Ecto neural progenitor cell (in vitro differentiated cells): ENCODE measurements at regions not wholly inside any gene's neighbourhood (a gene's known extent, or its start where the extent isn't known, plus 50 kb on each side); places are given as distances from the start of the nearest gene placed in this dataset.

Experiments
- DNase-seq: peaks from one replicate; pipeline ENCODE4 v3.0.0-alpha.2; 2018; ENCODE audit warnings: low spot score

GRCh38 chr1:80909172-80909784, 891.5 kb upstream of the ADGRL2 start:
- no peak for DNase-seq

DNA sequence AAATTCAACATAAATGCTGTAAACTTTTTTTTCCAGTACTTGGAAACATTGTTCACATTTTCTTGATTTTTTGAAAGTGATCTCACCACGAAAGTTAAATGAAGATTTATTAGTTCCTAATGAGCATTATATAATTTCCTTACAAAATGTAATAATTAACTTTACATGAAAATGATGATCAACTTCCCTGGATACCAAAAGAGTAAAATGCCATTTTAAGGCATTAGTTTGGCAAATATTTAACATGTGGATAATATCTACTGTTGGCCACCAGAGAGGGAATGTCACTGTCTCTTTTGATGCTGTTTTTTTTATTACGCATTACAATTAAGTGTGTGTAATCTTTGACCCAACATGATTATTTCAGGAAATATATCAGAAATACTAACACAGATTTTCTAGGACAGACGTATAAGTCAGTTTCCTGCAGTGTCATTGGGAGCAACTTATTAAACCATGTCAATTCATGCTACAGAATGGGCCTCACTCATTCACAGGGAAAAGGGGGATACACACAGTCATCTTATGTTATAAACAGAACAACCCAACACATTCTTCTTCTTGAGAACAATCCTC, 903.9 kb upstream of the ADGRL2 start:
- no peak for DNase-seq

GRCh38 chr1:80894921-80895320, 905.8 kb upstream of the ADGRL2 start:
- no peak for DNase-seq

DNA sequence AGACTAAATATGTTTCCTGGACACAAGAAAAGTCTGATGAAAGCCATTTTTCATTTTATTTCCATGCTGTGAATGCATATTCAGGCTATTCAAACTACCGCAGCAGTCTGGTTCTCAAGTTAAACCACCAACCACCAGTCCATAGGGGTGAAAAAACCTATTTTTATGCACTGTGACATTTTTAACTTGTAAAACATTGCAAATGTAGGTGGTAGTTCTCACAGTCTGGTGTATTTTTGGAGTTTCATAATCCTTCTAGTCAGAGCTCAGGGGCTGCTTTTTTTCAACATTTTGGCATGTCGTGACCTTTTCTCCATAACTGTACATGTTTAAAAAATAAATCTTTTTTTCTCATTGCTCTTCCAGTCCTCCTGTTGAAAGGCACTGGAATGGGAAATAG, 907.6 kb upstream of the ADGRL2 start:
- DNase-seq, result no peak

GRCh38 chr1:80892539-80892938, 908.2 kb upstream of the ADGRL2 start:
- DNase-seq, result peak; percentile 47

- DNase-seq, result no peak
Observed at GRCh38 chr1:80891871-80892270, 908.9 kb upstream of the ADGRL2 start.

- DNase-seq, result no peak
Observed at GRCh38 chr1:80882553-80882952, 918.2 kb upstream of the ADGRL2 start.

- no peak for DNase-seq
Observed at GRCh38 chr1:80878343-80878742, 922.4 kb upstream of the ADGRL2 start.

GRCh38 chr1:80876035-80876434, 924.7 kb upstream of the ADGRL2 start:
- no peak for DNase-seq

- DNase-seq, result no peak
Observed at GRCh38 chr1:80869299-80869698, 931.4 kb upstream of the ADGRL2 start.

DNA sequence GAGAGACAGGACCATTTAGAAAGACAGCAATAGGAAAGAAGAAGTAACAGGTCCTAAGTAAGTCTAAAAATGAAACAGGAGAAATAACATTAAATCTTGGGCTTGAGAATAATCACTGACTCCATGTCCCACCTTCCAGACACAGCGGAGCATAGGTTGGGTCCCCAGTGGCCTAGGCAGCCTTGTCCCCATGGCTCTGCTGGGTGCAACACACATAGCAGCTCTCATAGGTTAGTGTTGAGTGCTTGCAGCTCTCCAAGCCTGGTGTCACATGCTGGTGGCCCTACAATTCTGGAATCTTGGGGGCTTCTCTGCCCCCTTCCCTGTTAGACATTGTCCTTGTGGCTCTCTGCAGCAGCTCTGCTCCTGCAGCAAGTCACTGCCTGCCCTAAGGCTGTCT, 952.8 kb upstream of the ADGRL2 start:
- DNase-seq, result no peak

- no peak for DNase-seq
Observed at GRCh38 chr1:80846966-80847365, 953.8 kb upstream of the ADGRL2 start.

GRCh38 chr1:80842796-80843195, 957.9 kb upstream of the ADGRL2 start:
- DNase-seq, result no peak

DNA sequence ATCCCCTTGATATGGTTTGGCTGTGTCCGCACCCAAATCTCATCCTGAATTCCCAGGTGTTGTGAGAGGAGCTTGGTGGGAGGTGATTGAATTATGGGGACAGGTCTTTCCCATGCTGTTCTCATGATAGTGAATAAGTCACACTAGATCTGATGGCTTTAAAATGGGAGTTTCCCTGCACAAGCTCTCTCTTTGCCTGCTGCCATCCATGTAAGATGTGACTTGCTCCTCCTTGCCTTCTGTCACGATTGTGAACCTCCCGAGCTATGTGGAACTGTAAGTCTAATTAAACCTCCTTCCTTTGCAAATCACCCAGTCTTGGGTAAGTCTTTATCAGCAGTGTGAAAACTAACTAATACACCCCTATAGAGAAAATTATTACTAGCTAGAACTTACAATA, 959.5 kb upstream of the ADGRL2 start:
- DNase-seq, result no peak

GRCh38 chr1:80837066-80837465, 963.7 kb upstream of the ADGRL2 start:
- no peak for DNase-seq

- no peak for DNase-seq
Observed at GRCh38 chr1:80836505-80836904, 964.2 kb upstream of the ADGRL2 start.

DNA sequence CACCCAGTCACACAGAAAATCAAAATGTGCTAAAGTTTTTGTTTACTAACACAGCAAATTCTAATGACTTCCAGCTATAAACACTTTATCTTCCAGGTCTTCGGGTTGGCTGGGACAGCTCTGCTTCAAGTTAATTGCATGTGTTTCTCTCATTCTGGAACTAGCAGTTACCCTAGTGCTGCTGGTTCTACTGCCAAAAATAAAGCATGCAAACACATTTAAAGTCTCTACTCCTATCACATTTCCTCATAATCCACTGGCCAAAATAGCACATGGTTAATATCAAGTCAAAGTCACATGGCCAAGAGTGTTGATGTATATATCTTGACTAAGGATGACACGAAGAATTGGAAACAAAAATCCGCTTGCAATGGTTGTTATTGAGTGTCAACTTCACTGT, 973.1 kb upstream of the ADGRL2 start:
- DNase-seq, result no peak

DNA sequence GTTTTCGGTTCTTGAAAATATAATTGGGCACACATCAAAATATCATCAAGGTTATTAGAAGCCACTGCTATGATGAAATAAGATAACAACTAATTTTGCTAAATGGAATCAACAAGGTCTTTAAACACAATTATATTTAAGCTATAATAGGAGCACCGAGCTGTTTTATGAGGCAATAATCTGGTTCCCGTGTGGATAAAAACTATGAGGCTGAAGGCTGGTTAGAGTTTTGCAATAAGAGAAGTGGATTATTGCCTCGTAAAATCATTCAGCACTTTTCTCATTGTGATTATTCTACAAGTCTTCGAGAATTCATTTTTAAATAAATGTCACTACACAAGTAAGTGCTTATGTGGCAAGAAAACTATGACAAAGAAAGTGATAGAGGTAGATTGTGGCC, 975.7 kb upstream of the ADGRL2 start:
- no peak for DNase-seq

DNA sequence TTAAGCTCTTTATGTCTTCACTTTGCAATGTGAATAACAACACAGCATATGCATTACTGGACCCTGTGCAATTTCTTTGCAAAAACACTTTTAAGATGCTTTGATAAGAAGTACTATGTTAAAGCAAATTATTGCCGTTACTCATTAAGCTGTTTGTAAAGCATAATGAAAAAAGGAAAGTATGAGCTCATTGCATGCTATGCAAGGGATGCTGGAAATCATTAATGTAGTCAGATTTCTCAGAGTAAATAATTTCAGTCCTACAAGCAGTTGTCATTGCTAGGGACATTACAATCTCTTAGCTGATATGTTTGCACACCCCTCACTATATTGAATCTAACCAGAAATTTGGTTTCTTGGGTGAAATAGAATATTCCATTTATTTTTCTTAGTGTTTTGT, 982.5 kb upstream of the ADGRL2 start:
- DNase-seq, result no peak

DNA sequence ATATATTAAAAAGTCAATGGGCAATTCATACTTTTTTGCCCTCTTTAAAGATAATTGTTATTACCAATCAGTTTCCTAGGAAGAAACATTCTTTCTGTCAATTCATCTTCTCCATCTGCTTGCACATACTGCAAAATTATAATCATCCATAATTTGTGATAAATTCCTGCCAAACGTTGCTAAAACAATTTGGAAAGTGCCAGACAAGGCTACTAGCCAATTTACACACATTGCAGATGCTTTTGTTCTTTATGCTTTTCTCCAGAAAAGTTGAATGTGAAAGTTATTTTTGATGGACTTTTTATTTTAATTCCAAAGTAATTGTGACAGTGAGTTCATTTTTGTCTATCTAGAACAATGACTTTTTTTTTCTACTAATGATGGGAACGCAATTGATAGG, 992.8 kb upstream of the ADGRL2 start:
- DNase-seq, result no peak

DNA sequence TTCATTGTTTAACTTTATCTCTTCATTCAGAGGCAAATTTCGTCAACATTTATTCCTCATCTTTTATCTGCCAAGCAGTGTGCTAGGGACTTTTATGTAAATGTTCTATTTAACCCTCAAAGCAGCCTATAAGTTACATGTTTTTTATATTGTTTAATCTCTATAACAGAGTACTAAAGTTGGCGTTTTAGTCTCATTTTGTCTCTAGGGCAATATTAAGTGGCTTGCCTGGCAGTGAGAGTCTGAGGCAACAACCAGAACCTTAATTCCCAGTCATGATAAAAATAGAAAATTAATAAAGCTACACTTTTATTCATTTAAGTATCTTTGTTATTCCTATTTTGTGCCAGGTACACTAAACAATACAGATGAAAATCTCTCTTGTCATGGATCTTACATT, 994.3 kb upstream of the ADGRL2 start:
- no peak for DNase-seq

DNA sequence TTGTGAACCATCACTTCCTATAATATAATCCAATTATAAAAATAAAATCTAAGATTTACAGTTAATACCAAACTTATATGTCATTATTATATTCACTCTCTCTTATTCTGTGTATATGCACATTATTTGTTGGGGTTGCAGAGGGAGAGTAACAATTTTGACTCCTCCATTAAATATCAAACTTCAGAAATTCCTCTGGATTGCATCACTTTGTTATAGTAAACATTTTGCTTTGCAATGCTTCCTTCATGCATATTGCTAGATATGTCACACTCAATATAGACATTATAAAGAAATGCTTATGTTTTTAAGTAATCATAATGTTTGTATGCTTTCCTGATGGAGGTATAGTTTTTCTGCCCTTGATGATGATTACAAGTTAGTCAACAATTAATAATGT, 999.0 kb upstream of the ADGRL2 start:
- DNase-seq, result no peak

- peak; percentile 44 for DNase-seq
Observed at GRCh38 chr1:80799457-80799856, 1001.3 kb upstream of the ADGRL2 start.

DNA sequence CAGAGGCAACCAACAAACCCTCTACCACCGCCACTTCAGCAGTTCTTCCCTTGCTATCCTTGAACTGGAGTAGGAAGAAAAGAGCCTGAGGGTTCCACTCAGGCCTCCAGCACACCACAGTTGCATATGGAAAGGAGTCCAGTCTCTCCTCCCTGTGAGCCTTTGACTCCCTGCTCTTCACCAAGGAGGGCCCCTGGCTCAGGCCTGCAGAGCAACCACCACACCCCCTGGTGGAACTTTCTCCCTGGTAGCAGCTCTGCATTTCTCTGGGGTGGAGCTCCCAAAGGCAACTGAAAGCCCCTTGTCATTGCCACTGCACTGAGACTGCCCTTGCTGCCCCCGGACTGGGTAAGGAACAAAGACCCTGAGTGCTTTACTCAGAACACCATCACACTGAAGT, 1021.5 kb upstream of the ADGRL2 start:
- peak; percentile 39 for DNase-seq
